ENCODE measurements at regions not wholly inside any gene's neighbourhood (a gene's known extent, or its start where the extent isn't known, plus 50 kb on each side); places are given as distances from the start of the nearest gene placed in this dataset.
"Not testable (repeated sequence)": the region's sequence is repeated elsewhere in the genome, so short reads cannot be mapped to it uniquely, and the experiment has no call there.

DNA sequence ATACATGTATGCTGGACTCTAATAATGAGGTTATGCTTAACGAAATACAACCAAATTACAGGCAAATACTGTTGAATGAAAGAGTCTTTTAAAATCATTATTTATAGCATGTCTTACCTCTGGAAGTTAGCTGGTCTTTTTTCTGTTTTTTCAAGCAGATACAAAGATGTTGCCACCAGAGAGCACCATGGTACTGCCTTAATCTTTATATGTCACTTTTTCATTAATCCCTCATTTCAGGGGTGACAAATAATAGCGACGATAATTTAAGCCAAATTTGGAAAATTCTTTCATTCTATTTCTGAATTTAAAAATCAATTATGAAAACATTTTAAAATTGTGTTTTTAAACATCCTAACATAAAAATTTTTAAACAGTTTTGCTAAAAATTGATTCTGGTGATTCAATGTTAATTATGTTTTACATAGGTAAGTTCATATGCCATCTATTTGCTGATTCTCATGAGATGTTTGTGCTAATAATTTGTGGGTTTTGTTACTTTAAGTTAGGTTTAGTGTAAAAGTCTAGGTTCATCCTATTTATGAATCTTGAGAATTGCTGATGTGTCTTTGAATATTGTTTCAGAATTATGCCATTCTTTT is 379.3 kb upstream of the SGCG start:
- H3K27me3 Mint-ChIP-seq (ENCODE audit: low read depth) = no peaks in the 10 kb centered on the region
- peaks cover 7% of the 10 kb centered on the region for H3K36me3 Mint-ChIP-seq
- peak; percentile 41 for TF ChIP-seq CTCF (IDR thresholded peaks at IDR 0.05; ENCODE audit: unreplicated experiment)
- no peak overlapping the region for H3K4me3 Mint-ChIP-seq
- no peak for DNase-seq (ENCODE audit: low spot score in 2 of 2, unreplicated experiment in 2 of 2)
- no peak overlapping the region for H3K27ac Mint-ChIP-seq
- peaks cover 6% of the 10 kb centered on the region for H3K4me1 Mint-ChIP-seq
- peaks cover 20% of the 10 kb centered on the region for H3K9me3 Mint-ChIP-seq

DNA sequence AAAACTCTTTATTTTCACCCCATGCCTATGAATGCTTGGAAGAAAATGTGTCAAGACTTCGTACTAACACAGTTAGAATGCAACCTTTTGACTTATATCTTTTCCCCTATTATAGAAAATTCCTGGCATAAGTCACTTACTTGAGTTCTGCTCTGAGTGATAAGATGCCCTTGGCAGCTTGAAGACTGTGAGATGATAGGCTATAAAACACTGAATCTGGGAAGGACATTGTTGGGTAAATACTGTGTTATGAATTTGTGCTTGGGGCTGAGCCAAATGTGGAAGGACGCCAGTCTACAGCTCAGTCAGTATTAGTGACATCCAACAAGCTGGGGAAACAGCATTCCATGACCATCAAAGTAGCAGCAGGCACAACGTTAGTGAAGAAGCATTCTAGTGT is 368.0 kb upstream of the SGCG start:
- no peak for DNase-seq (ENCODE audit: low spot score in 2 of 2, unreplicated experiment in 2 of 2)
- H3K27me3 Mint-ChIP-seq (ENCODE audit: low read depth) = no peaks in the 10 kb centered on the region
- peak overlapping the region; percentile 86 for H3K27ac Mint-ChIP-seq
- H3K36me3 Mint-ChIP-seq = no peaks in the 10 kb centered on the region
- no peak for TF ChIP-seq CTCF (IDR thresholded peaks at IDR 0.05; ENCODE audit: unreplicated experiment)
- peak overlapping the region; percentile 47 for H3K4me3 Mint-ChIP-seq
- H3K4me1 Mint-ChIP-seq = peaks cover 26% of the 10 kb centered on the region
- H3K9me3 Mint-ChIP-seq = peaks cover 5% of the 10 kb centered on the region

DNA sequence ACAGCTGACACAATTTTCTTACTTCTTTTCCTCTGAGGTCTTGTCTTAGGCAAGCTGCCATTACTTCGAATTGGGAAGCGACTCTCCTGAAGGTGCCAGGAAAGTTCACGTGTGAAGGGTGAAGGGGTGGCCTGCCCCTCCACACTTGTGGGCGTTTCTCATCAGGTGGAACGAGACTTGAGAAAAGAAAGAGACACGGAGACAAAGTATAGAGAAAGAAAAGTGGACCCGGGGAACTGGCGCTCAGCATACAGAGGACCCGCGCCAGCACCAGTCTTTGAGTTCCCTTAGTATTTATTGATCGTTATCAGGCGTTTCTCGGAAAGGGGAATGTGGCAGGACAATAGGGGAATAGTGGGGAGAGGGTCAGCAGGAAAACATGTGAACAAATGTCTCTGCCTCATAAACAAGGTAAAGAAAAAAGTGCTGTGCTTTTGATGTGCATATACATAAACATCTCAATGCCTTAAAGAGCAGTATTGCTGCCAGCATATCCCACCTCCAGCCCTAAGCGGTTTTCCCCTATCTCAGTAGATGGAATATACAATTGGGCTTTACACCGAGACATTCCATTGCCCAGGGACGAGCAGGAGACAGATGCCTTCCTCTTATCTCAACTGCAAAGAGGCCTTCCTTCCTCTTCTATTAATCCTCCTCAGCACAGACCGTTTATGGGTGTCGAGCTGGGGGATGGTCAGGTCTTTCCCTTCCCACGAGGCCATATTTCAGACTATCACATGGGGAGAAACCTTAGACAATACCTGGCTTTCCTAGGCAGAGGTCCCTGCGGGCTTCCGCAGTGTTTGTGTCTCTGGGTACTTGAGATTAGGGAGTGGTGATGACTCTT is 367.0 kb upstream of the SGCG start:
- H3K27me3 Mint-ChIP-seq (ENCODE audit: low read depth); H3K9me3 Mint-ChIP-seq; DNase-seq (ENCODE audit: low spot score in 2 of 2, unreplicated experiment in 2 of 2); H3K36me3 Mint-ChIP-seq: not testable (repeated sequence)
- H3K27ac Mint-ChIP-seq = peak overlapping the region; percentile 94
- H3K4me1 Mint-ChIP-seq = peaks cover 26% of the 10 kb centered on the region
- peak overlapping the region; percentile 65 for H3K4me3 Mint-ChIP-seq

GRCh38 chr13:22814433-22814832 is 366.3 kb upstream of the SGCG start:
- not testable (repeated sequence) for H3K27me3 Mint-ChIP-seq (ENCODE audit: low read depth); DNase-seq (ENCODE audit: low spot score in 2 of 2, unreplicated experiment in 2 of 2); H3K9me3 Mint-ChIP-seq; H3K36me3 Mint-ChIP-seq
- Mint-ChIP-seq H3K4me1 (peaks cover 26% of the 10 kb centered on the region), H3K27ac (peak overlapping the region; percentile 94), H3K4me3 (peak overlapping the region; percentile 65)

DNA sequence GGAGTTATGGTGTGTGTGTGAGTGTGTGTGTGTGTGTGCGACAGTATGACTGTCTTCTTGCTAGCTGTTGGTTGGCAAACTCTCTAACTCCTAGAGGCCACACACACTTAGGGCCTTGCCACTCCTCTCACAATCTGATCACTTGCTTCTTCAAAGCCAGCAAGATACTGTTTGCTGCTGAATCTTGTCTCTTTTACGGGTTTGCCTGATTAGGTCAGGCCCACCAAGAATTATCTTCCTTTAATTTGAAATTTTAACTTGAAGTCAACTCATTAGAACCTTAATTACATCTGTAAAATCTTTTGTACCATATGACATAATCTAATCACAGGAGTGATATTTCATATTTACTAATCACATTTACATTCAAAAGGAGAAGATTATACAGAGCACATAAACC is 359.2 kb upstream of the SGCG start:
- H3K27me3 Mint-ChIP-seq (ENCODE audit: low read depth) = no peaks in the 10 kb centered on the region
- H3K36me3 Mint-ChIP-seq = peaks cover 2% of the 10 kb centered on the region
- no peak for DNase-seq (ENCODE audit: low spot score in 2 of 2, unreplicated experiment in 2 of 2)
- no peak for TF ChIP-seq CTCF (IDR thresholded peaks at IDR 0.05; ENCODE audit: unreplicated experiment)
- no peak overlapping the region for H3K27ac Mint-ChIP-seq
- peaks cover 33% of the 10 kb centered on the region for H3K9me3 Mint-ChIP-seq
- H3K4me1 Mint-ChIP-seq = no peaks in the 10 kb centered on the region
- no peak overlapping the region for H3K4me3 Mint-ChIP-seq

DNA sequence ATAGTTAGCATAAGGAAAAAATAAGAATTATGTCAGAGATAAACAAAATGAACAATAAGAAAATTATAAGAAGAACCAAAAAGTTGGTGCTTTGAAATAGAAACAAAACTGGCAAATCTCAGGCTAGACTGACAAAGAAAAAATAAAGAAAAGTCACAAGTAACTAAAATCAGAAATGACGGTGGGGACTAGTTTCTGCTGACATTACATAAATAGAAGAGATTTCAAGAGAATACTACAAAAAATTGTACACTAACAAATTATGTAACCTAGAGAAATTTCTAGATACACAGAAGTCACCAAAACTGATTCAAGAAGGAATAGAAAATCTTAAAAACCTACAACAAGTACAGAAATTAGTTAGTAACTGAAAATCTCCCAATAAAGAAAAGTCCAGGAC is 355.6 kb upstream of the SGCG start:
- H3K9me3 Mint-ChIP-seq = peaks cover 22% of the 10 kb centered on the region
- H3K27ac Mint-ChIP-seq = no peak overlapping the region

More for the DNA sequence above, 355.6 kb upstream of the SGCG start:
- no peak overlapping the region for H3K4me3 Mint-ChIP-seq
- H3K4me1 Mint-ChIP-seq = no peaks in the 10 kb centered on the region
- no peaks in the 10 kb centered on the region for H3K27me3 Mint-ChIP-seq (ENCODE audit: low read depth)
- no peak for DNase-seq (ENCODE audit: low spot score in 2 of 2, unreplicated experiment in 2 of 2)
- TF ChIP-seq CTCF (IDR thresholded peaks at IDR 0.05; ENCODE audit: unreplicated experiment) = no peak
- no peaks in the 10 kb centered on the region for H3K36me3 Mint-ChIP-seq

Data from mesothelial cell of epicardium (in vitro differentiated cells).